ENCODE measurements at regions not wholly inside any gene's neighbourhood (a gene's known extent, or its start where the extent isn't known, plus 50 kb on each side); places are given as distances from the start of the nearest gene placed in this dataset.

- Mint-ChIP-seq H3K27ac (no peak overlapping the region), H3K4me3 (no peak overlapping the region), H3K9me3 (no peaks in the 10 kb centered on the region), H3K4me1 (peaks cover 11% of the 10 kb centered on the region), H3K36me3 (no peaks in the 10 kb centered on the region), H3K27me3 (ENCODE audit: low read depth) (no peaks in the 10 kb centered on the region)
- ChIA-PET CTCF (no interaction called here), POLR2A (no interaction called here)
- ATAC-seq = no peak
- TF ChIP-seq NR2C2 (CRISPR knock-in tag; IDR thresholded peaks at IDR 0.05) = no peak
- TF ChIP-seq OVOL2 (CRISPR knock-in tag; IDR thresholded peaks at IDR 0.05; ENCODE audit: borderline replicate concordance) = no peak
- no peak for TF ChIP-seq ZNF263 (CRISPR knock-in tag; IDR thresholded peaks at IDR 0.05; ENCODE audit: low read depth)
- no peak for TF ChIP-seq ZBTB21 (CRISPR knock-in tag; IDR thresholded peaks at IDR 0.05; ENCODE audit: borderline replicate concordance)
- no peak for TF ChIP-seq MXD4 (CRISPR knock-in tag; IDR thresholded peaks at IDR 0.05; ENCODE audit: borderline replicate concordance)
- no peak for TF ChIP-seq TP53 (CRISPR knock-in tag; IDR thresholded peaks at IDR 0.05)
- no peak for TF ChIP-seq SOX15 (CRISPR knock-in tag; IDR thresholded peaks at IDR 0.05)
- no peak for TF ChIP-seq ZNF232 (CRISPR knock-in tag; IDR thresholded peaks at IDR 0.05)
- TF ChIP-seq NFATC4 (CRISPR knock-in tag; IDR thresholded peaks at IDR 0.05) = no peak
- TF ChIP-seq ZSCAN18 (CRISPR knock-in tag; IDR thresholded peaks at IDR 0.05) = no peak
- no peak for TF ChIP-seq CREM (CRISPR knock-in tag; IDR thresholded peaks at IDR 0.05)
- no peak for TF ChIP-seq ARID4B (CRISPR knock-in tag; IDR thresholded peaks at IDR 0.05; ENCODE audit: borderline replicate concordance)
- DNase-seq (ENCODE audit: low spot score) = no peak
Observed at GRCh38 chr3:34189133-34189532, 390.7 kb downstream of the PDCD6IP start.

GRCh38 chr3:34196914-34197313 lies 398.5 kb downstream of the PDCD6IP start:
- Mint-ChIP-seq H3K4me1 (no peaks in the 10 kb centered on the region), H3K9me3 (peaks cover 4% of the 10 kb centered on the region), H3K4me3 (no peak overlapping the region), H3K27ac (no peak overlapping the region), H3K36me3 (no peaks in the 10 kb centered on the region), H3K27me3 (ENCODE audit: low read depth) (no peaks in the 10 kb centered on the region; the same call in 1 of the 2 replicates)
- POLR2A ChIA-PET = no interaction called here
- CTCF ChIA-PET = interaction anchor here (0.6 kb wide), 1 partner anchor 54 kb away, joined by 3 read pairs; no protein-coding TSS in a partner anchor
- ATAC-seq (no peak), DNase-seq (ENCODE audit: low spot score) (no peak)
- TF ChIP-seq HMGXB4 (CRISPR knock-in tag; IDR thresholded peaks at IDR 0.05) = no peak
- TF ChIP-seq KAT7 (CRISPR knock-in tag; IDR thresholded peaks at IDR 0.05; ENCODE audit: borderline replicate concordance) = no peak
- no peak for TF ChIP-seq GTF2I (CRISPR knock-in tag; conservative IDR thresholded peaks at IDR 0.05)
- no peak for TF ChIP-seq MAX (CRISPR knock-in tag; IDR thresholded peaks at IDR 0.05)
- TF ChIP-seq TEAD4 (CRISPR knock-in tag; IDR thresholded peaks at IDR 0.05) = no peak
- TF ChIP-seq ZNF532 (CRISPR knock-in tag; IDR thresholded peaks at IDR 0.05; ENCODE audit: borderline replicate concordance) = no peak
- no peak for TF ChIP-seq ZNF396 (CRISPR knock-in tag; IDR thresholded peaks at IDR 0.05; ENCODE audit: borderline replicate concordance)
- TF ChIP-seq STAT6 (CRISPR knock-in tag; conservative IDR thresholded peaks at IDR 0.05; ENCODE audit: low read depth) = no peak
- no peak for TF ChIP-seq EMX1 (CRISPR knock-in tag; IDR thresholded peaks at IDR 0.05)

All from WTC11 (cell line).